Right lobe of liver (tissue), 4 donors: ENCODE measurements at regions not wholly inside any gene's neighbourhood (a gene's known extent, or its start where the extent isn't known, plus 50 kb on each side); places are given as distances from the start of the nearest gene placed in this dataset.

ENCODE experiments used
- CTCF ChIP-seq, 4 donors: fragments of 200-600 bp in 3 of 4; fragments of 450-650 bp in 1 of 4; IDR thresholded peaks; one replicate each; pipeline versions ENCODE4 v1.5.1 to v1.8.0; 2016 to 2022; ENCODE audit warnings: antibody characterized with exemption in 4 of 4, mild to moderate bottlenecking in 2 of 4
- POLR2A ChIP-seq: fragments of 450-650 bp; IDR thresholded peaks from one replicate; pipeline ENCODE4 v1.6.1; 2017; ENCODE audit warnings: antibody characterized with exemption, mild to moderate bottlenecking
- donor health status: DM: no; HTN: no; CAD: no.
- donor health status: DM: no; HTN: no; CAD: no.
- donor health status: DM: no; HTN: yes; CAD: no.

- TF ChIP-seq CTCF (IDR thresholded peaks at IDR 0.05): no peak
- no peak for TF ChIP-seq POLR2A
These were observed 206.8 kb upstream of the PLXNA2 start for GRCh38 chr1:208450958-208451357.
